Gastroesophageal sphincter (tissue), 3 donors: ENCODE measurements at regions not wholly inside any gene's neighbourhood (a gene's known extent, or its start where the extent isn't known, plus 50 kb on each side); places are given as distances from the start of the nearest gene placed in this dataset.

ENCODE experiments used
- CTCF ChIP-seq, 4 experiments: fragments of 200-600 bp in 2 of 4; fragments of 450-650 bp in 2 of 4; sonication (generic) in 1 of 4; IDR thresholded peaks; one replicate each; pipeline ENCODE4 v1.5.1; 2017 to 2019; ENCODE audit warnings: antibody characterized with exemption in 4 of 4, mild to moderate bottlenecking in 2 of 4, moderate library complexity in 2 of 4
- EP300 ChIP-seq: sonication (generic); formaldehyde crosslinking; IDR thresholded peaks from one replicate; pipeline ENCODE4 v1.6.1; 2017; ENCODE audit warnings: antibody characterized with exemption, mild to moderate bottlenecking
- POLR2A ChIP-seq, 2 donors: fragments of 450-650 bp; IDR thresholded peaks; one replicate each; pipeline ENCODE4 v1.6.1; 2017; ENCODE audit warnings: antibody characterized with exemption in 2 of 2, mild to moderate bottlenecking in 2 of 2, moderate library complexity in 1 of 2
- POLR2AphosphoS5 ChIP-seq: sonication (generic); formaldehyde crosslinking; IDR thresholded peaks from one replicate; pipeline ENCODE4 v1.6.1; 2017; ENCODE audit warnings: antibody characterized with exemption

GRCh38 chr2:13128139-13128538, 411.4 kb downstream of the TRIB2 start:
- TF ChIP-seq POLR2A (IDR thresholded peaks at IDR 0.05) (no peak), CTCF (IDR thresholded peaks at IDR 0.05) (no peak), POLR2AphosphoS5 (no peak), EP300 (no peak)
